CD4-positive, alpha-beta T cell (primary cell): ENCODE measurements at regions not wholly inside any gene's neighbourhood (a gene's known extent, or its start where the extent isn't known, plus 50 kb on each side); places are given as distances from the start of the nearest gene placed in this dataset.

Experiments used
- ATAC-seq: fragments of 200-7000 bp; cut with Tn5 transposase; one replicate; pipeline ENCODE4 v1.10.0; 2022; ENCODE audit warnings: mild to moderate bottlenecking; ENCODE audit not compliant: poor library complexity
- CTCF ChIA-PET: fragments of 350-600 bp; sonication (Branson Sonifier 250); formaldehyde crosslinking; loops from one replicate; lab custom pipeline; 2021; ENCODE audit warnings: antibody characterized with exemption, inconsistent platforms; lab: Charles Lee
- POLR2A ChIA-PET: fragments of 350-600 bp; sonication (Branson Sonifier 250); formaldehyde crosslinking; loops from one replicate; lab custom pipeline; 2021; ENCODE audit warnings: antibody characterized with exemption, inconsistent platforms; lab: Charles Lee
- DNase-seq, 14 experiments: peaks; one replicate each; pipeline ENCODE4 v3.0.0-alpha.2; 2013 to 2020; ENCODE audit warnings: mixed read lengths in 2 of 14
- H3K27ac ChIP-seq, 2 donors: one replicate each; pipeline versions ENCODE4 v1.5.1 to v1.7.0; 2013; ENCODE audit warnings: low read length in 2 of 2, low read depth in 1 of 2, mild to moderate bottlenecking in 1 of 2
- H3K27me3 ChIP-seq, 2 experiments: 1 replicate in 1 of 2; 2 replicates in 1 of 2; pipeline versions ENCODE4 v1.6.1 to v1.7.0; 2013; ENCODE audit warnings: low read length in 2 of 2, control low read depth in 1 of 2, mild to moderate bottlenecking in 1 of 2, moderate library complexity in 1 of 2; ENCODE audit not compliant: insufficient read depth in 2 of 2, control insufficient read depth in 1 of 2
- H3K36me3 ChIP-seq: one replicate; pipeline ENCODE4 v1.6.1; 2013; ENCODE audit warnings: low read length, control low read depth; ENCODE audit not compliant: insufficient read depth
- H3K4me1 ChIP-seq: one replicate; pipeline ENCODE4 v1.6.1; 2013; ENCODE audit warnings: low read length, control low read depth; ENCODE audit not compliant: insufficient read depth
- H3K4me3 ChIP-seq: one replicate; pipeline ENCODE4 v1.5.1; 2013; ENCODE audit warnings: mild to moderate bottlenecking, low read length, moderate library complexity
- H3K9me3 ChIP-seq, 2 experiments: 1 replicate in 1 of 2; 2 replicates in 1 of 2; pipeline versions ENCODE4 v1.6.1 to v1.7.0; 2013; ENCODE audit warnings: low read length in 2 of 2, mild to moderate bottlenecking in 2 of 2, control low read depth in 1 of 2, moderate library complexity in 1 of 2; ENCODE audit not compliant: control insufficient read depth in 1 of 2, insufficient read depth in 1 of 2
- H3K27ac Mint-ChIP-seq: one replicate; pipeline ENCODE4 v1.8.0; 2020; ENCODE audit warnings: mixed read lengths
- H3K27me3 Mint-ChIP-seq: one replicate; pipeline ENCODE4 v1.8.0; 2021; ENCODE audit warnings: mixed read lengths
- H3K36me3 Mint-ChIP-seq: one replicate; pipeline ENCODE4 v1.8.0; 2021; ENCODE audit warnings: low read depth, mixed read lengths
- H3K4me1 Mint-ChIP-seq: one replicate; pipeline ENCODE4 v1.8.0; 2021; ENCODE audit warnings: low read depth, mixed read lengths
- H3K4me3 Mint-ChIP-seq: one replicate; pipeline ENCODE4 v1.8.0; 2020; ENCODE audit warnings: mild to moderate bottlenecking, mixed read lengths
- H3K9me3 Mint-ChIP-seq: one replicate; pipeline ENCODE4 v1.8.0; 2020; ENCODE audit warnings: mixed read lengths
- CTCF ChIP-seq: fragments of 200-600 bp; IDR thresholded peaks from one replicate; pipeline ENCODE4 v1.8.0; 2022; ENCODE audit warnings: antibody characterized with exemption, mild to moderate bottlenecking
- intact Hi-C, 2 experiments: fragments of 100-400 bp; cut with DNase I in 1 of 2; cut with micrococcal nuclease in 1 of 2; formaldehyde crosslinking; loops; one replicate each; pipeline versions ENCODE4 v1.15.1 to v1.9.0; 2023 to 2025; cut with DNase I, micrococcal nuclease

- POLR2A ChIA-PET = no interaction called here
- no peak overlapping the region for H3K4me3 Mint-ChIP-seq
- H3K9me3 Mint-ChIP-seq = no peaks in the 10 kb centered on the region
- no peaks in the 10 kb centered on the region for H3K36me3 Mint-ChIP-seq
- H3K4me1 Mint-ChIP-seq = peaks cover 13% of the 10 kb centered on the region
- no peak for ATAC-seq
- H3K27ac Mint-ChIP-seq = no peak overlapping the region
- Histone ChIP-seq H3K4me1 (peaks cover 2% of the 10 kb centered on the region), H3K4me3 (no peak overlapping the region), H3K9me3 (no peaks in the 10 kb centered on the region), H3K27ac (no peak overlapping the region), H3K36me3 (no peaks in the 10 kb centered on the region), H3K27me3 (no peaks in the 10 kb centered on the region)
- intact Hi-C loops = no loop called here
- no peak for DNase-seq
- CTCF ChIA-PET = no interaction called here
- H3K27me3 Mint-ChIP-seq = no peaks in the 10 kb centered on the region
- TF ChIP-seq CTCF = no peak
Observed at GRCh38 chr2:217555081-217555876, 447.5 kb downstream of the TNS1 start.

GRCh38 chr2:217553679-217554078, 449.1 kb downstream of the TNS1 start:
- peaks cover 2% of the 10 kb centered on the region for H3K4me1 ChIP-seq
- H3K4me1 Mint-ChIP-seq = peaks cover 13% of the 10 kb centered on the region
- no peaks in the 10 kb centered on the region for H3K36me3 Mint-ChIP-seq
- TF ChIP-seq CTCF = no peak
- no peak overlapping the region for H3K4me3 ChIP-seq
- intact Hi-C loops = no loop called here
- DNase-seq (no peak), ATAC-seq (no peak)
- no peak overlapping the region for H3K27ac ChIP-seq
- ChIA-PET POLR2A (no interaction called here), CTCF (no interaction called here)
- H3K27me3 Mint-ChIP-seq = no peaks in the 10 kb centered on the region
- no peak overlapping the region for H3K4me3 Mint-ChIP-seq
- H3K9me3 ChIP-seq = no peaks in the 10 kb centered on the region
- H3K36me3 ChIP-seq = no peaks in the 10 kb centered on the region
- no peaks in the 10 kb centered on the region for H3K9me3 Mint-ChIP-seq
- H3K27ac Mint-ChIP-seq = no peak overlapping the region
- no peaks in the 10 kb centered on the region for H3K27me3 ChIP-seq

GRCh38 chr2:217553202-217553601, 449.6 kb downstream of the TNS1 start:
- Mint-ChIP-seq H3K4me1 (peaks cover 13% of the 10 kb centered on the region), H3K36me3 (no peaks in the 10 kb centered on the region), H3K27me3 (no peaks in the 10 kb centered on the region), H3K9me3 (no peaks in the 10 kb centered on the region), H3K27ac (no peak overlapping the region), H3K4me3 (no peak overlapping the region)
- TF ChIP-seq CTCF = no peak
- H3K9me3 ChIP-seq = no peaks in the 10 kb centered on the region
- H3K27me3 ChIP-seq = no peaks in the 10 kb centered on the region
- H3K4me3 ChIP-seq = no peak overlapping the region
- H3K36me3 ChIP-seq = no peaks in the 10 kb centered on the region
- DNase-seq (no peak), ATAC-seq (no peak)
- intact Hi-C loops = no loop called here
- ChIA-PET POLR2A (no interaction called here), CTCF (no interaction called here)
- H3K27ac ChIP-seq = no peak overlapping the region
- H3K4me1 ChIP-seq = peaks cover 2% of the 10 kb centered on the region
